ENCODE measurements at regions not wholly inside any gene's neighbourhood (a gene's known extent, or its start where the extent isn't known, plus 50 kb on each side); places are given as distances from the start of the nearest gene placed in this dataset.

- no peak overlapping the region for H3K23ac ChIP-seq (ENCODE audit: insufficient read length)
- no peak overlapping the region for H2BK5ac ChIP-seq (ENCODE audit: low read depth, low read length)
- no peak overlapping the region for H3K4ac ChIP-seq (replicated peaks; ENCODE audit: insufficient read length, low read depth, low read length)
- ChIA-PET CTCF (ENCODE audit: partially characterized antibody) (no interaction called here), POLR2A (ENCODE audit: partially characterized antibody) (no interaction called here)
- H2BK15ac ChIP-seq (ENCODE audit: low read length): no peak overlapping the region
- no peak overlapping the region for H2BK120ac ChIP-seq (replicated peaks; ENCODE audit: low read depth, low read length)
- no peaks in the 10 kb centered on the region for H3K79me1 ChIP-seq (ENCODE audit: low read depth, low read length)
- DNase-seq (ENCODE audit: low read depth in 1 of 2, low spot score in 2 of 2): no peak
- H3K18ac ChIP-seq (ENCODE audit: extremely low read depth, low read length): no peak overlapping the region
- H4K5ac ChIP-seq (ENCODE audit: insufficient read length, low read depth, low read length): no peak overlapping the region
- no peak overlapping the region for H3K27ac ChIP-seq (ENCODE audit: low read depth, low read length)
- H3K9ac ChIP-seq (replicated peaks in 1 of 4; ENCODE audit: extremely low read depth in 1 of 4, low read depth in 3 of 4, low read length in 3 of 4): no peak overlapping the region
- no peak overlapping the region for H2AK5ac ChIP-seq (ENCODE audit: low read depth, low read length)
- H4K20me1 ChIP-seq (replicated peaks in 1 of 2; ENCODE audit: control insufficient read depth in 1 of 2, insufficient read depth in 2 of 2, low read length in 2 of 2): no peaks in the 10 kb centered on the region
- no peak for TF ChIP-seq RXRA (IDR thresholded peaks at IDR 0.05; ENCODE audit: insufficient read depth, low read depth, low read length)
- no peak for TF ChIP-seq HDAC6 (IDR thresholded peaks at IDR 0.05; ENCODE audit: low read depth, low read length)
- no peak for TF ChIP-seq ATF3 (IDR thresholded peaks at IDR 0.05; ENCODE audit: insufficient read depth, low read depth, low read length)
- TF ChIP-seq TAF1 (IDR thresholded peaks at IDR 0.05; ENCODE audit: low read depth, low read length): no peak
- TF ChIP-seq JUN (IDR thresholded peaks at IDR 0.05; ENCODE audit: low read depth, low read length): no peak
- TF ChIP-seq MAFK (IDR thresholded peaks at IDR 0.05; ENCODE audit: low read depth, low read length): no peak
- no peak for TF ChIP-seq BRCA1 (IDR thresholded peaks at IDR 0.05; ENCODE audit: low read depth, low read length)
- no peak for TF ChIP-seq NRF1 (IDR thresholded peaks at IDR 0.05; ENCODE audit: low read depth, low read length)
- TF ChIP-seq KDM1A (IDR thresholded peaks at IDR 0.05; ENCODE audit: borderline replicate concordance, low read length): no peak
- H3K79me2 ChIP-seq (ENCODE audit: control insufficient read depth in 1 of 2, insufficient read depth in 2 of 2, low read length in 2 of 2): no peaks in the 10 kb centered on the region
- no peaks in the 10 kb centered on the region for H3K23me2 ChIP-seq (ENCODE audit: low read depth, low read length)
- H4K91ac ChIP-seq (replicated peaks; ENCODE audit: insufficient read length, low read length): no peak overlapping the region
- H4K8ac ChIP-seq (ENCODE audit: extremely low read depth, insufficient read depth, low read length): no peak overlapping the region
- no peaks in the 10 kb centered on the region for H3K27me3 ChIP-seq (replicated peaks in 1 of 4; ENCODE audit: control insufficient read depth in 3 of 4, extremely low read depth in 1 of 4, insufficient read depth in 3 of 4, low read length in 3 of 4)
- H2AFZ ChIP-seq (ENCODE audit: low read length): no peak overlapping the region
- H3K4me1 ChIP-seq (replicated peaks in 1 of 4; ENCODE audit: control insufficient read depth in 3 of 4, insufficient read depth in 4 of 4, low read length in 3 of 4): no peaks in the 10 kb centered on the region
- H3K56ac ChIP-seq (replicated peaks; ENCODE audit: insufficient read length, low read depth, low read length): no peak overlapping the region
- no peak overlapping the region for H2BK20ac ChIP-seq (ENCODE audit: low read length)
- no peak overlapping the region for H3K4me2 ChIP-seq (ENCODE audit: insufficient read depth in 1 of 2, low read depth in 2 of 2, low read length in 2 of 2)
- 0 out of 4 replicates have a peak, but pooled peaks cover 0 to 3% of the 10 kb centered on the region in 2 experiments for H3K9me3 ChIP-seq (ENCODE audit: insufficient read depth in 2 of 2, low read depth in 1 of 2, low read length in 1 of 2)
- no peaks in the 10 kb centered on the region for H3K36me3 ChIP-seq (ENCODE audit: control insufficient read depth in 2 of 4, insufficient read depth in 4 of 4, low read length in 3 of 4)
- no peak overlapping the region for H3K14ac ChIP-seq (ENCODE audit: insufficient read length)
- no peak overlapping the region for H2BK12ac ChIP-seq (ENCODE audit: low read depth, low read length)
- H3K4me3 ChIP-seq (ENCODE audit: extremely low read depth in 1 of 4, insufficient read depth in 2 of 4, low read depth in 3 of 4, low read length in 4 of 4): no peak overlapping the region
- FAIRE-seq: no peak
Measured at GRCh38 chr6:92752114-92752513, 667.2 kb downstream of the EPHA7 start.

Data from H1 (cell line).